HEK293 (cell line): ENCODE measurements at regions not wholly inside any gene's neighbourhood (a gene's known extent, or its start where the extent isn't known, plus 50 kb on each side); places are given as distances from the start of the nearest gene placed in this dataset.

Experiments used
- EGR2 ChIP-seq: fragments of 450-650 bp; formaldehyde crosslinking; IDR thresholded peaks from 2 replicates; pipeline ENCODE4 v1.5.1; 2016; ENCODE audit warnings: low read depth, missing biosample characterization, missing genetic modification characterization
- ELK4 ChIP-seq: IDR thresholded peaks from 2 replicates; pipeline ENCODE4 v1.6.1; 2011; ENCODE audit warnings: mild to moderate bottlenecking, low read depth, low read length, borderline replicate concordance
- KLF9 ChIP-seq: fragments of 450-650 bp; formaldehyde crosslinking; IDR thresholded peaks from 2 replicates; pipeline ENCODE4 v1.5.1; 2016; ENCODE audit warnings: missing biosample characterization, missing genetic modification characterization, low read depth
- OSR2 ChIP-seq: fragments of 450-650 bp; formaldehyde crosslinking; IDR thresholded peaks from 2 replicates; pipeline ENCODE4 v1.5.1; 2016; ENCODE audit warnings: missing biosample characterization, missing genetic modification characterization
- PRDM4 ChIP-seq: fragments of 450-650 bp; formaldehyde crosslinking; IDR thresholded peaks from 2 replicates; pipeline ENCODE4 v1.5.1; 2017; ENCODE audit warnings: missing biosample characterization, missing genetic modification characterization
- TCF7L2 ChIP-seq: IDR thresholded peaks from 2 replicates; pipeline ENCODE4 v1.6.1; 2011; ENCODE audit warnings: low read depth, mild to moderate bottlenecking, inconsistent platforms, low read length, moderate library complexity, borderline replicate concordance
- TRIM28 ChIP-seq: IDR thresholded peaks from 2 replicates; pipeline ENCODE4 v1.6.1; 2011; ENCODE audit warnings: low read length, control low read depth, borderline replicate concordance
- TSHZ1 ChIP-seq: fragments of 450-650 bp; formaldehyde crosslinking; IDR thresholded peaks from 2 replicates; pipeline ENCODE4 v1.5.1; 2016; ENCODE audit warnings: missing biosample characterization, missing genetic modification characterization, borderline replicate concordance
- ZBTB17 ChIP-seq: fragments of 450-650 bp; formaldehyde crosslinking; IDR thresholded peaks from 2 replicates; pipeline ENCODE4 v1.5.1; 2016; ENCODE audit warnings: missing biosample characterization, missing genetic modification characterization
- ZNF114 ChIP-seq: fragments of 450-650 bp; formaldehyde crosslinking; IDR thresholded peaks from 2 replicates; pipeline ENCODE4 v1.5.0; 2017; ENCODE audit warnings: missing biosample characterization, missing genetic modification characterization
- ZNF132 ChIP-seq: fragments of 450-650 bp; formaldehyde crosslinking; IDR thresholded peaks from 2 replicates; pipeline ENCODE4 v1.5.1; 2017; ENCODE audit warnings: missing biosample characterization, missing genetic modification characterization, borderline replicate concordance
- ZNF146 ChIP-seq: fragments of 450-650 bp; formaldehyde crosslinking; IDR thresholded peaks from 2 replicates; pipeline ENCODE4 v1.5.1; 2016; ENCODE audit warnings: missing biosample characterization, missing genetic modification characterization
- ZNF19 ChIP-seq: fragments of 450-650 bp; formaldehyde crosslinking; IDR thresholded peaks from 2 replicates; pipeline ENCODE4; 2016; ENCODE audit warnings: missing biosample characterization, missing genetic modification characterization, low read depth
- ZNF23 ChIP-seq: fragments of 450-650 bp; formaldehyde crosslinking; IDR thresholded peaks from 2 replicates; pipeline ENCODE4 v1.5.1; 2016; ENCODE audit warnings: missing biosample characterization, missing genetic modification characterization, borderline replicate concordance
- ZNF266 ChIP-seq: fragments of 450-650 bp; formaldehyde crosslinking; IDR thresholded peaks from 2 replicates; pipeline ENCODE4 v1.5.1; 2016; ENCODE audit warnings: missing biosample characterization, missing genetic modification characterization, low read depth
- ZNF366 ChIP-seq: fragments of 450-650 bp; formaldehyde crosslinking; conservative IDR thresholded peaks from 2 replicates; pipeline ENCODE4 v1.5.1; 2016; ENCODE audit warnings: missing biosample characterization, missing genetic modification characterization
- ZNF48 ChIP-seq: fragments of 450-650 bp; formaldehyde crosslinking; IDR thresholded peaks from 2 replicates; pipeline ENCODE4 v1.5.1; 2016; ENCODE audit warnings: missing biosample characterization, missing genetic modification characterization
- ZNF530 ChIP-seq: fragments of 450-650 bp; formaldehyde crosslinking; IDR thresholded peaks from 2 replicates; pipeline ENCODE4 v1.5.1; 2016; ENCODE audit warnings: low read depth, missing biosample characterization, missing genetic modification characterization
- ZNF549 ChIP-seq: fragments of 450-650 bp; IDR thresholded peaks from 2 replicates; pipeline ENCODE4 v1.5.1; 2018; ENCODE audit warnings: missing biosample characterization, missing genetic modification characterization, mild to moderate bottlenecking, inconsistent platforms, moderate library complexity
- ZNF580 ChIP-seq: fragments of 450-650 bp; formaldehyde crosslinking; IDR thresholded peaks from 2 replicates; pipeline ENCODE4 v1.5.1; 2016; ENCODE audit warnings: missing biosample characterization, missing genetic modification characterization
- ZNF585B ChIP-seq: fragments of 450-650 bp; formaldehyde crosslinking; IDR thresholded peaks from 2 replicates; pipeline ENCODE4 v1.5.1; 2016; ENCODE audit warnings: missing biosample characterization, missing genetic modification characterization
- ZNF610 ChIP-seq: fragments of 450-650 bp; formaldehyde crosslinking; IDR thresholded peaks from 2 replicates; pipeline ENCODE4 v1.5.1; 2016; ENCODE audit warnings: missing biosample characterization, missing genetic modification characterization, borderline replicate concordance
- ZNF623 ChIP-seq: fragments of 450-650 bp; formaldehyde crosslinking; IDR thresholded peaks from 2 replicates; pipeline ENCODE4 v1.5.1; 2016; ENCODE audit warnings: missing biosample characterization, missing genetic modification characterization
- ZNF629 ChIP-seq: fragments of 450-650 bp; formaldehyde crosslinking; IDR thresholded peaks from 2 replicates; pipeline ENCODE4 v1.5.1; 2017; ENCODE audit warnings: missing biosample characterization, missing genetic modification characterization
- ZNF701 ChIP-seq: fragments of 450-650 bp; formaldehyde crosslinking; IDR thresholded peaks from 2 replicates; pipeline ENCODE4 v1.5.1; 2016; ENCODE audit warnings: missing biosample characterization, missing genetic modification characterization
- ZNF843 ChIP-seq: fragments of 450-650 bp; formaldehyde crosslinking; IDR thresholded peaks from 2 replicates; pipeline ENCODE4 v1.5.1; 2016; ENCODE audit warnings: missing biosample characterization, missing genetic modification characterization

- TF ChIP-seq OSR2 (tag by site-specific recombination) (peak; percentile 2; the same call in 1 of the 2 replicates), ZNF629 (no peak), ZNF266 (tag by site-specific recombination) (no peak), ZNF580 (tag by site-specific recombination) (no peak), ZNF19 (tag by site-specific recombination) (no peak), ZBTB17 (tag by site-specific recombination) (peak; percentile 80), ZNF132 (tag by site-specific recombination) (no peak), ZNF549 (tag by site-specific recombination) (no peak), ZNF701 (tag by site-specific recombination) (no peak), ZNF114 (no peak), ZNF146 (tag by site-specific recombination) (no peak), ZNF585B (no peak), TSHZ1 (tag by site-specific recombination) (no peak), TRIM28 (peak; percentile 70; the same call in 1 of the 2 replicates), TCF7L2 (no peak), ELK4 (no peak), PRDM4 (no peak), EGR2 (tag by site-specific recombination) (no peak), ZNF23 (tag by site-specific recombination) (no peak), ZNF610 (tag by site-specific recombination) (peak; percentile 89; the same call in 1 of the 2 replicates), ZNF530 (no peak), KLF9 (tag by site-specific recombination) (no peak), ZNF843 (tag by site-specific recombination) (no peak), ZNF623 (no peak), ZNF366 (tag by site-specific recombination) (peak; percentile 62), ZNF48 (tag by site-specific recombination) (no peak)
- TF ChIP-seq, all 188 proteins: peak for 6
Observed at GRCh38 chr17:71163813-71164122, 957.1 kb upstream of the SOX9 start (continued).
